Endodermal cell (in vitro differentiated cells): ENCODE measurements at regions not wholly inside any gene's neighbourhood (a gene's known extent, or its start where the extent isn't known, plus 50 kb on each side); places are given as distances from the start of the nearest gene placed in this dataset.

ENCODE experiments used
- DNase-seq: peaks from one replicate; pipeline ENCODE4 v3.0.0-alpha.2; 2017
- H3K27ac ChIP-seq: 2 replicates; pipeline ENCODE4 v1.5.1; 2013; ENCODE audit warnings: mild to moderate bottlenecking, low read depth, low read length, moderate library complexity
- H3K27me3 ChIP-seq: 2 replicates; pipeline ENCODE4 v1.6.1; 2013; ENCODE audit warnings: mild to moderate bottlenecking, low read length, moderate library complexity; ENCODE audit not compliant: insufficient read depth, control insufficient read depth, poor library complexity, severe bottlenecking
- H3K36me3 ChIP-seq: 2 replicates; pipeline ENCODE4 v1.7.0; 2013; ENCODE audit warnings: mild to moderate bottlenecking, low read length, moderate library complexity; ENCODE audit not compliant: control insufficient read depth, insufficient read depth
- H3K4me1 ChIP-seq: one replicate; pipeline ENCODE4 v1.7.0; 2013; ENCODE audit warnings: low read length; ENCODE audit not compliant: control insufficient read depth, insufficient read depth
- H3K4me3 ChIP-seq: 2 replicates; pipeline ENCODE4 v1.5.1; 2013; ENCODE audit warnings: mild to moderate bottlenecking, low read length, moderate library complexity
- H3K9ac ChIP-seq: 2 replicates; pipeline ENCODE4 v1.6.1; 2013; ENCODE audit warnings: mild to moderate bottlenecking, low read length, moderate library complexity; ENCODE audit not compliant: poor library complexity, severe bottlenecking; ENCODE audit errors: extremely low read depth
- H3K9me3 ChIP-seq: 2 replicates; pipeline ENCODE4 v1.6.1; 2013; ENCODE audit warnings: mild to moderate bottlenecking, low read length, moderate library complexity; ENCODE audit not compliant: control insufficient read depth
- H3K27ac Mint-ChIP-seq: 2 replicates; pipeline ENCODE4 v1.8.0; 2020; ENCODE audit warnings: mixed read lengths
- H3K27me3 Mint-ChIP-seq: 2 replicates; pipeline ENCODE4 v1.8.0; 2021; ENCODE audit warnings: mild to moderate bottlenecking, mixed read lengths; ENCODE audit not compliant: insufficient read depth
- H3K36me3 Mint-ChIP-seq: 2 replicates; pipeline ENCODE4 v1.8.0; 2020; ENCODE audit warnings: low read depth, mixed read lengths
- H3K4me1 Mint-ChIP-seq: 2 replicates; pipeline ENCODE4 v1.8.0; 2020; ENCODE audit warnings: mixed read lengths
- H3K4me3 Mint-ChIP-seq: 2 replicates; pipeline ENCODE4 v1.8.0; 2020; ENCODE audit warnings: mild to moderate bottlenecking, moderate library complexity, mixed read lengths
- H3K9me3 Mint-ChIP-seq: 2 replicates; pipeline ENCODE4 v1.8.0; 2020; ENCODE audit warnings: mild to moderate bottlenecking, mixed read lengths
- CTCF ChIP-seq: fragments of 200-600 bp; sonication (generic); conservative IDR thresholded peaks from 2 replicates; pipeline ENCODE4 v1.5.0; 2021; ENCODE audit warnings: antibody characterized with exemption, mild to moderate bottlenecking
- WGBS, 2 experiments: methylation state at CpG; one replicate each; pipeline versions ENCODE4 v1.1.5 to v1.1.7; 2013; ENCODE audit warnings: missing lambda C conversion rate in 2 of 2, mixed read lengths in 1 of 2; ENCODE audit not compliant: insufficient coverage in 1 of 2, insufficient read length in 1 of 2; 5-methylcytosine and 5-hydroxymethylcytosine counted together

GRCh38 chr4:179027569-179027968 lies 1585.3 kb upstream of the AGA start:
- H3K9me3 Mint-ChIP-seq, result peaks cover 10% of the 10 kb centered on the region
- DNase-seq, result no peak
- no peak overlapping the region for H3K27ac Mint-ChIP-seq
- peaks cover 2% of the 10 kb centered on the region for H3K27me3 Mint-ChIP-seq
- Histone ChIP-seq H3K9ac (no peak overlapping the region), H3K4me1 (no peaks in the 10 kb centered on the region), H3K27ac (no peak overlapping the region), H3K9me3 (no peaks in the 10 kb centered on the region), H3K27me3 (no peaks in the 10 kb centered on the region), H3K4me3 (no peak overlapping the region), H3K36me3 (no peaks in the 10 kb centered on the region)
- H3K4me3 Mint-ChIP-seq, result no peak overlapping the region
- no peak for TF ChIP-seq CTCF
- no peaks in the 10 kb centered on the region for H3K4me1 Mint-ChIP-seq
- H3K36me3 Mint-ChIP-seq, result no peaks in the 10 kb centered on the region
- 92 to 93% methylated on average over 2 to 4 of the region's 4 CpGs for WGBS, 2 experiments

GRCh38 chr4:179028321-179028720 lies 1586.1 kb upstream of the AGA start:
- WGBS, 2 experiments, result 93 to 100% methylated on average over 2 of the region's 2 CpGs
- no peak overlapping the region for H3K27ac ChIP-seq
- H3K4me1 ChIP-seq, result no peaks in the 10 kb centered on the region
- H3K9me3 ChIP-seq, result no peaks in the 10 kb centered on the region
- no peak for TF ChIP-seq CTCF
- H3K36me3 ChIP-seq, result no peaks in the 10 kb centered on the region
- no peak overlapping the region for H3K27ac Mint-ChIP-seq
- no peak overlapping the region for H3K9ac ChIP-seq
- peaks cover 2% of the 10 kb centered on the region for H3K27me3 Mint-ChIP-seq
- no peak overlapping the region for H3K4me3 Mint-ChIP-seq
- no peak for DNase-seq
- peaks cover 10% of the 10 kb centered on the region for H3K9me3 Mint-ChIP-seq
- H3K36me3 Mint-ChIP-seq, result no peaks in the 10 kb centered on the region
- no peaks in the 10 kb centered on the region for H3K4me1 Mint-ChIP-seq
- H3K4me3 ChIP-seq, result no peak overlapping the region
- H3K27me3 ChIP-seq, result no peaks in the 10 kb centered on the region

GRCh38 chr4:179029683-179030082 lies 1587.4 kb upstream of the AGA start:
- Histone ChIP-seq H3K4me1 (no peaks in the 10 kb centered on the region), H3K27me3 (no peaks in the 10 kb centered on the region), H3K27ac (no peak overlapping the region), H3K4me3 (no peak overlapping the region), H3K36me3 (no peaks in the 10 kb centered on the region), H3K9me3 (no peaks in the 10 kb centered on the region), H3K9ac (no peak overlapping the region)
- TF ChIP-seq CTCF, result no peak
- Mint-ChIP-seq H3K9me3 (peaks cover 10% of the 10 kb centered on the region), H3K36me3 (no peaks in the 10 kb centered on the region), H3K4me3 (no peak overlapping the region), H3K4me1 (no peaks in the 10 kb centered on the region), H3K27ac (no peak overlapping the region), H3K27me3 (peaks cover 2% of the 10 kb centered on the region)
- 89% methylated on average over 1 of the region's 1 CpG; no CpG with 5 or more reads in 1 of the 2 experiments for WGBS, 2 experiments
- no peak for DNase-seq
